ENCODE measurements at regions not wholly inside any gene's neighbourhood (a gene's known extent, or its start where the extent isn't known, plus 50 kb on each side); places are given as distances from the start of the nearest gene placed in this dataset.

DNA sequence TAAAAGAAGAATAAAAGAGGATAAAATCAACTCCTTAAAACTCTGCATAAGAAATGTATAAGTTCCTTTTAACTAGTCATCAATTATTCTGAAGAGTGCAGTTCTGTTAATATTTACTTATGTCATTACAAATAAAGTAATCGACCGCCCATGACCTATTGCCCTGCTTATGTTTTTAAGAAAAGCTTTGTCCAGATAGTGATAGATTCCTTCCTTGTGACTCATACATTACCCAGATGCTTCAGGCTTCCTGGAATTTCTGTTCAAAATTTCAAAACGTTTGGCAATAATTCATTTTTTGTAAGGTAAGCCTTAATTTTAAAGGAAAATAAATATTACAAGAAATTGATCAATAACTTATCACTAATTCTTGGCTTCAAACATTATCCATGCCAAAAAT, 918.2 kb upstream of the ADGRL2 start:
- FAIRE-seq (no peak), DNase-seq (no peak)
- Histone ChIP-seq H3K27me3 (ENCODE audit: control insufficient read depth, insufficient read depth, low read length) (no peaks in the 10 kb centered on the region), H3K4me3 (ENCODE audit: low read length in 3 of 3) (no peak overlapping the region), H3K4me1 (ENCODE audit: control insufficient read depth in 2 of 3, insufficient read depth in 2 of 3, low read depth in 1 of 3, low read length in 3 of 3) (no peaks in the 10 kb centered on the region), H3K9me3 (ENCODE audit: control insufficient read depth in 2 of 3, insufficient read depth in 1 of 3, low read length in 3 of 3) (no peaks in the 10 kb centered on the region), H3K9ac (ENCODE audit: low read length in 3 of 3) (no peak overlapping the region), H3K27ac (ENCODE audit: low read depth in 2 of 2, low read length in 2 of 2) (no peak overlapping the region), H3K36me3 (ENCODE audit: control insufficient read depth in 2 of 3, insufficient read depth in 3 of 3, low read length in 3 of 3) (no peaks in the 10 kb centered on the region)
- intact Hi-C loops (cut with DNase I): no loop called here
- TF ChIP-seq, protein P1, sequence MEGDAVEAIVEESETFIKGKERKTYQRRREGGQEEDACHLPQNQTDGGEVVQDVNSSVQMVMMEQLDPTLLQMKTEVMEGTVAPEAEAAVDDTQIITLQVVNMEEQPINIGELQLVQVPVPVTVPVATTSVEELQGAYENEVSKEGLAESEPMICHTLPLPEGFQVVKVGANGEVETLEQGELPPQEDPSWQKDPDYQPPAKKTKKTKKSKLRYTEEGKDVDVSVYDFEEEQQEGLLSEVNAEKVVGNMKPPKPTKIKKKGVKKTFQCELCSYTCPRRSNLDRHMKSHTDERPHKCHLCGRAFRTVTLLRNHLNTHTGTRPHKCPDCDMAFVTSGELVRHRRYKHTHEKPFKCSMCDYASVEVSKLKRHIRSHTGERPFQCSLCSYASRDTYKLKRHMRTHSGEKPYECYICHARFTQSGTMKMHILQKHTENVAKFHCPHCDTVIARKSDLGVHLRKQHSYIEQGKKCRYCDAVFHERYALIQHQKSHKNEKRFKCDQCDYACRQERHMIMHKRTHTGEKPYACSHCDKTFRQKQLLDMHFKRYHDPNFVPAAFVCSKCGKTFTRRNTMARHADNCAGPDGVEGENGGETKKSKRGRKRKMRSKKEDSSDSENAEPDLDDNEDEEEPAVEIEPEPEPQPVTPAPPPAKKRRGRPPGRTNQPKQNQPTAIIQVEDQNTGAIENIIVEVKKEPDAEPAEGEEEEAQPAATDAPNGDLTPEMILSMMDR (IDR thresholded peaks at IDR 0.05; ENCODE audit: borderline replicate concordance, extremely low read depth, insufficient read depth): no peak

DNA sequence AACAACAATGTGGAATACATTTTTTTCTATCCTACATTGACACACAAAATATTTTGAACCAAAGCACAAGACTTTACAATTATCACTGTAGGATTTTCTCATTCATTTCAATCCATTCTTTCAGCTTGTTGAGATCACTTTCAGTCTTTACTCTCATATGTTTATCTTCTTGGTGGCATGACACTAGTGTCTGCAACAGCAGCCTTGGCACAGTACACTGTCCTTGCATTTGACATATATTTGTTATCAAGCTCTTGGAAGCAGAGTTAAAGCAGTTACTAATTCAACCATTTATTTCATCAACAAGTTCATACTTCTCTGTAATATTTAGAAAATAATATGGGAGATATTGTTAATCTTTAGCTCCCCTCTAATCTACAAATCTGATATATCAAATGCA, 922.4 kb upstream of the ADGRL2 start:
- no peaks in the 10 kb centered on the region for H3K4me1 ChIP-seq (ENCODE audit: control insufficient read depth in 2 of 3, insufficient read depth in 2 of 3, low read depth in 1 of 3, low read length in 3 of 3)
- FAIRE-seq (no peak), DNase-seq (no peak)
- TF ChIP-seq, protein P1 (IDR thresholded peaks at IDR 0.05; ENCODE audit: borderline replicate concordance, extremely low read depth, insufficient read depth): no peak
- no peak overlapping the region for H3K4me3 ChIP-seq (ENCODE audit: low read length in 3 of 3)
- intact Hi-C loops (cut with DNase I): no loop called here
- H3K36me3 ChIP-seq (ENCODE audit: control insufficient read depth in 2 of 3, insufficient read depth in 3 of 3, low read length in 3 of 3): no peaks in the 10 kb centered on the region
- H3K9ac ChIP-seq (ENCODE audit: low read length in 3 of 3): no peak overlapping the region
- no peaks in the 10 kb centered on the region for H3K9me3 ChIP-seq (ENCODE audit: control insufficient read depth in 2 of 3, insufficient read depth in 1 of 3, low read length in 3 of 3)
- H3K27me3 ChIP-seq (ENCODE audit: control insufficient read depth, insufficient read depth, low read length): no peaks in the 10 kb centered on the region
- H3K27ac ChIP-seq (ENCODE audit: low read depth in 2 of 2, low read length in 2 of 2): no peak overlapping the region

DNA sequence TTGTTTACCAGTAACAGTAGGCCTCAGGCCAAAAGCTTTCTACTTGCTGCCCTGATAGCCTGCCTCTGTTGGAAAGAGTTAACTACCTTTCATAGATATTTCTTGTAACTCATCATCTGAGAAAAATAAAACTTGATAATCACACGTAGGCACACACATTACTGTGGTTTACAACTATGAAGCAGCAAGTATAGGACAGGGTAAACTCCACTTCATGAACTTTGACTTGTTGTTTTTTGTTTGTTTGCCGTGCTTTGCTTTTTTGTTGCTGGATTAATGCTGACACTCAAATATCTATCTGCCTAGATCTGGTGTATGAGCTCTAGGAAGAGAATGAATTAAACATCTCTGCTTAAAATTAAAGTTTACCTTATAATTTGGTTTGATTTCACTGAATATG, 924.7 kb upstream of the ADGRL2 start:
- TF ChIP-seq, protein P1 (IDR thresholded peaks at IDR 0.05; ENCODE audit: borderline replicate concordance, extremely low read depth, insufficient read depth): no peak
- FAIRE-seq: no peak

DNA sequence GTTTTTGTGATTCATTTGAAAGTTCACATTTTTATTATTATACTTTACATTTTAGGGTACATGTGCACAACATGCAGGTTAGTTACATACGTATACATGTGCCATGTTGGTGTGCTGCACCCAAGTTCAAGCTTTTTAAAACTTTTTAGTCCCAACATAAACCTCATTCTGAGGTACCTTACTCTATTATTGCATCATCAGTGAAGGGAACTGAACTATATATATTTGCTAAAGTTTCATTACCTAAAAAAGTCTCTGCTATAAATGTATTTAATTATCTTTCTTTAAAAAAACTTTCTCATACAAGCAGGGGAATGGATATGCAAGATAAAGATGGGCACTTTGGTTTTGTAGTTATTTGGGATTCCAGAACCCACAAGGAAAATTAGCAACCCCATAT, 931.4 kb upstream of the ADGRL2 start:
- Histone ChIP-seq H3K36me3 (ENCODE audit: control insufficient read depth in 2 of 3, insufficient read depth in 3 of 3, low read length in 3 of 3) (no peaks in the 10 kb centered on the region), H3K9me3 (ENCODE audit: control insufficient read depth in 2 of 3, insufficient read depth in 1 of 3, low read length in 3 of 3) (no peaks in the 10 kb centered on the region), H3K27ac (ENCODE audit: low read depth in 2 of 2, low read length in 2 of 2) (no peak overlapping the region), H3K9ac (ENCODE audit: low read length in 3 of 3) (no peak overlapping the region), H3K4me1 (ENCODE audit: control insufficient read depth in 2 of 3, insufficient read depth in 2 of 3, low read depth in 1 of 3, low read length in 3 of 3) (no peaks in the 10 kb centered on the region), H3K4me3 (ENCODE audit: low read length in 3 of 3) (no peak overlapping the region), H3K27me3 (ENCODE audit: control insufficient read depth, insufficient read depth, low read length) (no peaks in the 10 kb centered on the region)
- no peak for FAIRE-seq
- TF ChIP-seq, protein P1 (IDR thresholded peaks at IDR 0.05; ENCODE audit: borderline replicate concordance, extremely low read depth, insufficient read depth): no peak
- intact Hi-C loops (cut with DNase I): no loop called here
- DNase-seq: no peak

More for the DNA sequence above, 924.7 kb upstream of the ADGRL2 start:
- H3K4me3 ChIP-seq (ENCODE audit: low read length in 3 of 3): no peak overlapping the region
- intact Hi-C loops (cut with DNase I): no loop called here
- no peak overlapping the region for H3K9ac ChIP-seq (ENCODE audit: low read length in 3 of 3)
- H3K36me3 ChIP-seq (ENCODE audit: control insufficient read depth in 2 of 3, insufficient read depth in 3 of 3, low read length in 3 of 3): no peaks in the 10 kb centered on the region
- no peaks in the 10 kb centered on the region for H3K4me1 ChIP-seq (ENCODE audit: control insufficient read depth in 2 of 3, insufficient read depth in 2 of 3, low read depth in 1 of 3, low read length in 3 of 3)
- H3K27me3 ChIP-seq (ENCODE audit: control insufficient read depth, insufficient read depth, low read length): no peaks in the 10 kb centered on the region
- H3K27ac ChIP-seq (ENCODE audit: low read depth in 2 of 2, low read length in 2 of 2): no peak overlapping the region
- DNase-seq: no peak
- no peaks in the 10 kb centered on the region for H3K9me3 ChIP-seq (ENCODE audit: control insufficient read depth in 2 of 3, insufficient read depth in 1 of 3, low read length in 3 of 3)

Data from kidney (tissue), 13 donors.